ENCODE measurements at regions not wholly inside any gene's neighbourhood (a gene's known extent, or its start where the extent isn't known, plus 50 kb on each side); places are given as distances from the start of the nearest gene placed in this dataset.

GRCh38 chr11:39174965-39175364 lies 2284.5 kb downstream of the LRRC4C start:
- TF ChIP-seq SPI1 (IDR thresholded peaks at IDR 0.05; ENCODE audit: borderline replicate concordance, low read depth) (no peak), GABPA (IDR thresholded peaks at IDR 0.05; ENCODE audit: low read depth) (no peak), REST (IDR thresholded peaks at IDR 0.05; ENCODE audit: insufficient replicate concordance, low read depth) (no peak), POLR2AphosphoS5 (IDR thresholded peaks at IDR 0.05; ENCODE audit: low read depth) (no peak), CTCF (IDR thresholded peaks at IDR 0.05; ENCODE audit: insufficient read depth, low read length) (no peak)
- H3K27me3 ChIP-seq (ENCODE audit: insufficient read depth, poor library complexity, severe bottlenecking) = no peaks in the 10 kb centered on the region
- H3K4me3 ChIP-seq (replicated peaks; ENCODE audit: insufficient read depth, low read length) = no peak overlapping the region
- H3K27ac ChIP-seq (replicated peaks) = no peak overlapping the region
- no peak for DNase-seq (ENCODE audit: low read depth in 1 of 2, low spot score in 1 of 2)

GRCh38 chr11:39174196-39174595 lies 2285.3 kb downstream of the LRRC4C start:
- Histone ChIP-seq H3K27ac (replicated peaks) (no peak overlapping the region), H3K27me3 (ENCODE audit: insufficient read depth, poor library complexity, severe bottlenecking) (no peaks in the 10 kb centered on the region), H3K4me3 (replicated peaks; ENCODE audit: insufficient read depth, low read length) (no peak overlapping the region)
- no peak for DNase-seq (ENCODE audit: low read depth in 1 of 2, low spot score in 1 of 2)
- TF ChIP-seq POLR2AphosphoS5 (IDR thresholded peaks at IDR 0.05; ENCODE audit: low read depth) = no peak

- Histone ChIP-seq H3K27me3 (ENCODE audit: insufficient read depth, poor library complexity, severe bottlenecking) (no peaks in the 10 kb centered on the region), H3K27ac (replicated peaks) (no peak overlapping the region), H3K4me3 (replicated peaks; ENCODE audit: insufficient read depth, low read length) (no peak overlapping the region)
- TF ChIP-seq SPI1 (IDR thresholded peaks at IDR 0.05; ENCODE audit: borderline replicate concordance, low read depth) (no peak), CTCF (IDR thresholded peaks at IDR 0.05; ENCODE audit: insufficient read depth, low read length) (no peak), REST (IDR thresholded peaks at IDR 0.05; ENCODE audit: insufficient replicate concordance, low read depth) (no peak)
- DNase-seq (ENCODE audit: low read depth in 1 of 2, low spot score in 1 of 2) = no peak
These were observed 2294.4 kb downstream of the LRRC4C start for GRCh38 chr11:39165021-39165420.

GRCh38 chr11:39149214-39149613 lies 2310.2 kb downstream of the LRRC4C start:
- no peak for DNase-seq (ENCODE audit: low read depth in 1 of 2, low spot score in 1 of 2)
- H3K27me3 ChIP-seq (ENCODE audit: insufficient read depth, poor library complexity, severe bottlenecking) = no peaks in the 10 kb centered on the region
- no peak overlapping the region for H3K4me3 ChIP-seq (replicated peaks; ENCODE audit: insufficient read depth, low read length)
- TF ChIP-seq REST (IDR thresholded peaks at IDR 0.05; ENCODE audit: insufficient replicate concordance, low read depth) (no peak), GABPA (IDR thresholded peaks at IDR 0.05; ENCODE audit: low read depth) (no peak), SPI1 (IDR thresholded peaks at IDR 0.05; ENCODE audit: borderline replicate concordance, low read depth) (no peak), POLR2AphosphoS5 (IDR thresholded peaks at IDR 0.05; ENCODE audit: low read depth) (no peak), CTCF (IDR thresholded peaks at IDR 0.05; ENCODE audit: insufficient read depth, low read length) (no peak)
- H3K27ac ChIP-seq (replicated peaks) = no peak overlapping the region

Data from HL-60 (cell line).